HG03175 (cell line): ENCODE measurements at regions not wholly inside any gene's neighbourhood (a gene's known extent, or its start where the extent isn't known, plus 50 kb on each side); places are given as distances from the start of the nearest gene placed in this dataset.

Experiments used
- ATAC-seq: cut with Tn5 transposase; IDR thresholded peaks from one replicate; pipeline ENCODE4 v1.9.1; 2021; ENCODE audit warnings: mild to moderate bottlenecking, moderate library complexity; ENCODE audit not compliant: unreplicated experiment

DNA sequence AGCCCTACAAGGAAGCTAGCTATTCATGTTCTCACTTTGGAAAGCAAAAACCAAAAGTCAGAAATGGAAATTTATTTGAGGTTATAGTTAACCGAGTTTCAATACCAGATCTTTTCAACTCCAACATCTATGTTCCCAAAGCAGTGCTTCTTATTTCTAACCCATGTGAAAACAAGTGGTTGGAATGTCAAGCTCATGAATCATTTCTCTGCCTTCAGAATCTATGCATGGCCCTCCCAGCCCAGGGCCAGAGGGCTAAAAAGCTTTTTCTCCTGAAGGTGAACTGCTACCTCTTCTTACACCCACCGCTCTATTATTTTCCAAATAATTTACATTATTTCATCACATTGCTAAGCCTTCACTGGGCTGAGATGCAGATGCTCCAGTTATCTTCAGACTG, 158.4 kb downstream of the SP3 start:
- ATAC-seq: no peak

DNA sequence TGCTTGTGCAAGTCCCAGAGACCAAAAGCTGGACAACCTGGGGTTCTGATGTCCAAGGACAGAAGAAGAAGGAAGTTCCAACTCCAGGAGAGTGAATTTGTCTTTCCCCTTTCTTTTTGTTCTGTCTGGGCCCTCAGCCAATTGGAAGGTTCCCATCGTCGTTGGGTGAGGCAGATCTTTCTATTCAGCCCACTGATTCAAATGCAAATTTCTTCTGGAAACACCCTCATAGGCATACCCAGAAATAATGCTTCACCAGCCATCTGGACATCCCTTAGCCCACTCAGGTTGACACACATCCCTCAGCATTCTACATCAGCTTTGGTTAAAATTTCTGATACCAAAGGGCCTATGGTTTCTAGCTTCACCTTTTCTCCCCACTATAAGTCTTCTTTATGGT, 156.5 kb downstream of the SP3 start:
- no peak for ATAC-seq

DNA sequence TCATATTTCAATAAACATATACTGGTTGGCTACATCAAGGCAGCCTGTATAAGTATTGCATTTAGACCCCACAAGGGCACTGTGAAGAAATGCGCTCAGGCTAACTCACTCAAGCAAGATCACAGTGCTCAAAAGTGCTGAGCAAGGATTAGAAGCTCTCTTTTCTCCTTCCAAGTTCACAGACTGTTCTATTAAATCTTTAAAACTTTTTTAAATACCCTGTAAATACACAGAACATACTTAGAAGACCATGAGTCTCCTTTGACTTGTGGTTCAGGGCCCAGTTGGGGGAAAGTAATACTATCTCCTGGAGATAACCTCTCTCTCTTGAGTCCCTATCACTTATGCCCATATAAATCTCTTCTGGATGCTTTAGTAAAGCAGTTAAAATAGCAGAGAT, 152.9 kb downstream of the SP3 start:
- no peak for ATAC-seq

DNA sequence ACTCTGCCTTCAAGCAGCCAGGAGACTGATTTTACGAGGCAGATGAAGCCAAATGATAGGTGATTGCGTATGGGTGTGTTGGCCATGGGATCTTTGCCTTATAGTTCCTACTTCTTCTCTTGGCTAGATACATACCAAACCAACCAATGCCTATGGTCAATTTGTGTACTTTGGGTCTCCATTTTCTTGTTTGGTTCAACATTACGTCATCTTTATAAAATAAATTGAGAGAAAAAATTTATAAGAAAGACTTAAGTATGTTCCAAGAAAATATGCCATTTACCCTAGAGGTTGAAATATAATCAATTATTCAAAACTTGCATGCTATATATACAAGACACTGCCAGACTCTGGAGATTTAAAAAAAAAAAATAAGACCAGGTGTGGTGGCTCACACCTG, 150.9 kb downstream of the SP3 start:
- ATAC-seq: no peak

DNA sequence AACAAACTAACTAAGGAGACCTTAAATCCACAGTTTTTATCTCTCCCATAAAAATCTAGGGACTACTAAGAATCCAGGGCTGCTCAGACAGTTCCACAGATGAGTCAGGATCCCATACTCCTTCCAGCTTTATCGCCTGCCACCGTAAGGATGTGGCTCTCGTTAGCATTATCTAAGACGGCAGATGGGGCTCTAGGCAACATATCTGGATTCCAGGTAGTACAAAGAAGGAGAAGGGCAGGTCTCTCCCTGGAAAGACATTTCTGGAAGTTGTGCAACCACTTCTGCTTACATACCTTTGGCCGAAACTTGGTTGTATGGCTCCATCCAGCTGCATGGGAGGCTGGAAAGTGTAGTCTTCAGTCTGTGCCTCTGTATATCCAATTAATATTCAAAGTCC, 149.4 kb downstream of the SP3 start:
- ATAC-seq: no peak

DNA sequence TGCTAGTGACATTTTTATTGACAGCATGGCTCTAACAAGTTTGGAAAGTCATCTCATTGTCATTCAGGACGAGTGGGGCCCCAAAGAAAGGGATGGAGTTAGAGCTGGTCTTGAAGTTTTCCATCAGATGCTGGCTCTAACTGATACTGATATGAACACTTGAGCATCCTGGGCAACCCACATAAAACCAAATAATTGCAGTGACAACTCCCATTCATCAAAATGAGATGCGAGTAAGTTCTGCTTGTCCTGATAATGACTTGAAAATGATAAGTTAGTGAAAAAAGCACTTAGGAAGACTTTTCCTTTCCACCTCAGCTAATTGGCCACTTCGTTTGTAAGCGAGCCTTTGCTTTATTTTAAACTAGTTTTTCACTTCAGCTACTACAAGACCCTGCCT, 147.6 kb downstream of the SP3 start:
- ATAC-seq: no peak

DNA sequence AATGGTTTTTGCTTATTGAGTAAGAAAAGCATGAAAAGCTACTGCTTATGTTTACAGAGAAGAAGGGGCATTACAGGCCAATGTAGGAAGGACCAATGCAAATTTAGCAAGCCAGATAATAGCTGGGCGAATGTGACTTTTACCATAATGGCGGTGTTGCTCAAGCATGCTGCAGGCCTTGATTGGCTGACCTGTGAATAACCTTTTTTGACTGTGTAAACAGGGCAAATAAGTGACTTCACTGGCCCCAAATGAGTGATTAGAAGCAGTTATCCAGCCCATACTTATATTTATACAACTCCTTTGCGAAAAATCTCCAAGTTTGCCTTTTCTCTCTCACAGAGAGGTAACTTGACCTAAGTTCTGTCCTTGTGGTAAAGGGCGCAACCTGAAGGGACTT, 146.9 kb downstream of the SP3 start:
- no peak for ATAC-seq

DNA sequence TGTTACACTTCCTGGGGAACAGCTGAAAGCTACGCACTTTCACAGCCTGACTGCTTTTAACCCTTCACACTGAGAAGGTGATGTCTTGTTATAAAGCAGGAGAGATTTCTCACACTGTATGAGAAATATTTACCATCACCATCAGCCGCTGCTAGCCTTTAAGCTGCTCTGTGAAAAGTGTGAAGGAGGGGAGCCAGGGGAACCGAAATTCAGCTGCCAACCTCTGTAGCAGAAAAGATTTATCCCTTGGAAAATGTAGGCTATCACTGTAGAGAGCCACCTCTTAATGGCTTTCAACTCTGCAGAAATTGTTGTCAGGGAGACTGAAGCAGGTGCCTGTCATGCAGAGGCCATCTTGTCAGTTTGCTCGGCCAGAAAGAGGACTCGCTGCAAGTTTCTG, 145.3 kb downstream of the SP3 start:
- ATAC-seq: no peak

DNA sequence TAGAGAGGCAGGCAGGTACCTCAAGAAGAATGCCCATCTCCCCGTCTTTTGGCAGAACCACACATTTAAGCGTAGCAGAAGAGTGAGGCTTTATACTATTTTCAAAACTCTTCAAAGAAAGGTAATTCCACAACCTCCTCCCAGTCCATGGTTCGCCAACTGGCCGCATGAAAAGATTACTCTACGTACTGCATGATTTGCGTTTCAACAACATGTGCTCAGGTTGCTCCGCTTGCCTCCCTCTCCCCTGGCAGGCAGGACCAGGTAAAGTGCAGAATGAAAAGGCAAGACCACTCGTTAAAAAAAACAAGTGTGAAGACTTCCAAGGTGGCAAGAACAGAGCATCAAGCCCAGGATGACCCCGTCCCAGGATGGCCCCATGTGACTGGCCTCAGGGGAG, 143.7 kb downstream of the SP3 start:
- ATAC-seq: no peak

DNA sequence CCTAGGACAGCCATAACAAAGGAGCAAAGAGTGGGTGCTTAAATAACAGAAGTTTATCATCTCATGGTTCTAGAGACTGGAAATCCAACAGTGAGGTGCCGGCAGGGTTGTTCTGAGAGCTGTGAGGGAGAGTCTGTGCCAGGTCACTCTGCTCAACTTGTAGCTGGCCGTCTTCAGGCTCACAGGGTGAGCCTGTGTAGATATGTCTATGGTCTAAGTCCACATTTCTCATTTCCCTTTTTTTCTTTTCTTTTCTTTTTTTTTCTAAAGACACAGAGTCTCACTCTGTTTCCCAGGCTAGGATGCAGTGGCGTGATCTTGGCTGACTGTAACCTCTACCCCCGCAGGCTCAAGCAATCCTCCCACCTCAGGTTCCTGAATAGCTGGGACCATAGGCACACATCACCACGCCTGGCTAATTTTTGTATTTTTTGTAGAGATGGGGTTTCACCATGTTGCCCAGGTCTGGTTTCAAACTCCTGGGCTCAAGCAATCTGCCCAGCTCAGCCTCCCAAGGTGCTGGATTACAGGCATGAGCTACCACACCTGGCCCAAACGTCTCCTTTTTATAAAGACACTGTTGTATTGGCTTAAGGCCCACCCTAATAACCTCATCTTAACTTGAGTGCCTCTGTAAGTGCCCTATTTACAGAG, 142.2 kb downstream of the SP3 start:
- ATAC-seq: no peak

DNA sequence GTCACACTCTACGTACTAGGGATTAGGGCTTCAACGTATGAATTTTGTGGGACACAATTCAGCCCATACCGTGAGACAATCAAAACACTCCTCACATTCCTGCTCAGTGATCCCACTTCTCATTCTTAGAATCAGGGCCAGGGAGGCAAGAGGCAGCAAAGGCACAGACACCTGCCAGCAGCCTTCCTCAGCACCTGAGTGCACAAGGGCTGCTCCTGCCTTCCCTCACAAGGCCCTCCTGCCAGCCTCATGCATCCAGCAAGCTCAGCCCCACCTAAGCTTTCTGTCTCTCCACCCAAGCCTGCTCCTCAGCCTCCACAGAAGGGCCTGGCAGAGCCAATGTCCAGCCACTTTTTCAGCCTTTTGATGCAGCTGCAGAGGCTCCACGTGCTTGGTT, 141.6 kb downstream of the SP3 start:
- no peak for ATAC-seq

DNA sequence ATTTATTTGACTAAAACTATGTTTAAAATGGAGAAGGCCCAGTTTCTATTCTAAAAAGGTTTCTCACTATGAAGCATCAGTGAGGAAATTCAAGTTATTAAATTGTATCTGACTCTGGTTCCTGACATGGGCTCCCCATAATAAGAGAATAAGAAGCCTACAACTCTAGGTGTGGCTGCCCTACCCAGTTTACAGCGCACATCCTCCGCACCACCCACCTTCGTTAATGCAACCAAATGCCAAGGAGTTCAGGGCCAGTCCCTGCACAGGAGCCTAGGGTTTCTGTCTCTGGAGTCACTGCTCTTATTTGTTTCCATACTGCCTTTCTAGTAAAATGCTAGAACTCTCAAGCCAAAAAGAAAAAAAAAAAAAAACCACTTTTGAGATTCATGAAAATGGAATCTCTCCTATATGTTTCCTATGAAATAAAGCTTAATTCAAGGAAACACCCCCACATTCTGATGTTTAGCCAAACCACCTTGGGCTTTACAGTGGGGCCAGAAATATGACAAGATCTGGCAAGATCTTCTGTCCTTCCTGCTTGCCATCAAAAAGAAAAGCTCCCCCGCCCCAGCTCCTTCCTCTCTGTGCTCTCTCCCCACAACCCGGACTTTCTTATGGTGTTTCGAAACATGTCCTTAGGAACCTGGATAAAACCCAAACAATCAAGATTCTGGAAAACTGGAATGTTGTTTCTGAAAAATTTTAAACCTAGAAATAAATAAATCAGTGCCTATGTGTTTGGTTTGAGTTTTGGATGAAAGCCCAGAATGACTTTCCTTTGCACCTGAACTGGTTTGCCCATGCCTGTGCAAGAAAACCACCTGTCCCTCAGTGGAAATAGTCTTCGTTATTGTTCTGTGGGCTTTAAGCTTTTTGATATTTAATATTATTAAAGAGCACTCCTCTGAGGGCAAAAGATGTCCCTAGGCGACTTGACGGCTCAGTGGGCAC, 136.7 kb downstream of the SP3 start:
- ATAC-seq: no peak

DNA sequence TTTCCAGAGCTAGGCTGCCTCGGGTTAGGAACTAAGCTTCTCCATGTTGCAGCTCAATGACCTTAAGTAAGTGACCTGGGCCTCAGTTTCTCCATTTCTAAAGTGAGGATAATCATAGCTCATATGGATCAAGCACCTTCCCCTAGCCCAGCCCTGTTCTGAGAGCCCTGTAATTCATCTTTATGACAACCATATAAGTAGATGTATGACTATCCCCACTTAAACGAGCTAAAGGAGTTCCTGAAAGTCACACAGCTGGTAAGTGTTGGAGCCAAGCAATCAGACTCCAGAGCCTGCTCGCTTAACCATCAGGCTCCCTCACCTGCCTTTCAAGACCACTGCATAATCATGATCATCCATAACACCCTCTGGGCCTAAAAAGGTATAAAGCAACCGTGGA, 135.4 kb downstream of the SP3 start:
- no peak for ATAC-seq

DNA sequence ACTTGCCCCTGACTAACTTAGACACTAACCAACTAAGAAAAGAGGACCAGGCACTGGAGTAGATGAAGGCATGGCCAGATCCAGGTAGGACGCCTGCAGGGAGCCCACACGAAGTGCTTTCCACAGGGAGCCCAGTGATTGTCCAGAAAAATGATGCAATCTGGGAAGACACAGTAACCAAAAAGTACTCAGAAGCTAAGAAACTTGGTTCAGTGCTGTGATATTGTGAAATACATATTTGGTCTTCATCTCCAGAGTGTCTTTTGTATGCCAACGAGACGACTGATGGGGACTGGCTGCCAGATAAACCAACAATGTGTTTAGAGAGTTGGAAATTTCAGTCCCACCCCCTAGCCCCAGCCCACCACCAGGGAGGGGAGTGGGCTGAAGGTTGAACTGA, 135.0 kb downstream of the SP3 start:
- no peak for ATAC-seq

DNA sequence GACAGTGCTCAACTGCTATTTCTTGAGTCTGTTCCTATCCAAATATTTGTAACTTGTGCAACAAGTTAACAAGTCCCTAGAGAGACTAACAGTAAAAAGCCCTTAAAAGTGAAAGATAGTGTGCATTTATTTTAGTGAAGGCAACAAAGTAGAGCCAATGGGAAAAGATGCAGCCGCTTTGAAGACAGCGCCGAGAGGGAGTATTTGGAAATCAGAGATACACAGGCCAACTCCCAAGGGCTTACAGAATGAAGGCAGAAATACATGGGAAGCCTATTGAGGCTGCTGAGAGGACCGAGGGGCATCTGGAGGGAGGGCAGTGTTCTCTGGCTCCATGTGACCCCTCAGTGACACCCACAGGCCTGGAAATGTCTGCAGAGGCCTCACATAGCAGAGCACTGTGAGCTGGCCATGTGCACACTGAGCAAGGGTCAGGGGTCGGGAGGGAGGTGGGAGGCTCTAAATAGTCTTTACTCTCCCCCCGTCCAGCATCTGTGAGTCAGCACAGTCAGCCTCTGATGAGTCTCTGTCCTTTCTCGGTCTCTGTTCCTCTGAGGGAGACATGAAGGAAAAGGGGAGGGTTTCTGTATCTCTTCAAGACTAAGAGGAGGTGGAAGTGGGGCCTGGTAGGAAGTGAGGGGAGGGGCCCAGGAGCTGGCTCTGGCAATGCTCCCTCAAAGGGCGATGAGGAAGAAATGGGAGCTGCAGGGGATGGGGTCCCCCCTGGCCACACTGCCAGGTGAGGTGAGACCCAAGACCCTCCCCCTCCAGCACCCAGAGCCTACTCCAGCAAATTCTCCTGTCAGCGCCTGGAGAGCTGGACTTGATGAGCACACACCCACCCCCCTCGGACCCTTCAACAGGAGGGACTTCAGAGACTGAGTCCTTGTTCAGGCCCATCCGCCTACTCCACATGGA, 133.6 kb downstream of the SP3 start:
- ATAC-seq: no peak

DNA sequence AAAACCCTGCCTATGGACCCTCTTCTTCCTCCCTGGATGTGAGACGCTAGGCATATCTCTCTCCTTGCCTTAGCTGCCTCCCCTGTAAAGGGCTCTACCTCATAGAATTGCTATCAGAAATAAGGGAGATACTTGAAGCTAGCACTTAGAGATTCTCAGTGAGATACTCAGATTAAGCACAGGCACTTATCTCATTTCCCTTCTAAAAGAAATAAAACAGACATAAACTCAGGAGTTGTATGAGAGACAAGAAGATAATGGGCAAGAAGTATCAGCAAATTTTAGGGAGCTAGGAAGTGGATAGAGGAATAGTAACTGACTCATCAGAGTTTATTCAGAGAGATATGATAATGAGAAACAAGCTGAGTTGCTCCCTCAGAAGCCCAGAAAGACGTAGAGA, 131.0 kb downstream of the SP3 start:
- ATAC-seq: no peak

DNA sequence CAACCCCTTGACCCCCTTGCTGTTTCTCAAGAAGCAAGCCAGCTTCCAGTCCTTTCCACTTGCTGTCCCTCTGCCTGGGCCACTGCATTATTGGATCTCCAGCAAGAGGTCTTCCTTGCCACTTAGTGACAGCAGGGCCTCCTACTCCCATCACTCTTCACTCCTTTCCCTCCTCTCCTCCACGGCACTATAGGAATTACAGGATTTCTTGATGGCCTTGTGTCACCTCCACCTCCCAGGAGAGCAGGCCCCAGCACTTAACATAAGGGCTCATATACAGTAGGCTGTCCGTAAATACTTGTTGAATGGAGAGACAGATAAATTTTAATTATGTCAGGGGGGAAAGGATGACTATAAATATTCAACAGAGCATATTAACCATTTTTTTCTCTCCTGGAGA, 129.4 kb downstream of the SP3 start:
- no peak for ATAC-seq

DNA sequence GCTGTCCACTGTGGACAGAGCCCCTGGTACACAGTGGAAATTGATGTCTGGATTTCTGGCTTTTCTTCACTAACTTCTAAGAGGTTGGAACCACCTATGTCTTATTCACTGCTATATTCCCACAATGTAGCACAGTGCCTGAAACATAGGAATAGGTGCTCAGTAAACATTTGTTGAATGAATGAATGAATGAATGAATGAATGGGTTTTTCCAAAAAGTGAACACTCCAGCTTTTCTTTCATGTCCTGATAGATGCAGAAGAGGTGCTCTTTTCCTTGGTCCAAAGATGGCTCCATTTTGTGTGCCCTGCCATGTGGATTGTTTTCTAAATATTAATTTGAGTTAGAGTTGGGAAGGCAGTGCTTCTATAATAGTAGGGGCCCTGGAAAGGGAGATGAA, 124.1 kb downstream of the SP3 start:
- no peak for ATAC-seq

DNA sequence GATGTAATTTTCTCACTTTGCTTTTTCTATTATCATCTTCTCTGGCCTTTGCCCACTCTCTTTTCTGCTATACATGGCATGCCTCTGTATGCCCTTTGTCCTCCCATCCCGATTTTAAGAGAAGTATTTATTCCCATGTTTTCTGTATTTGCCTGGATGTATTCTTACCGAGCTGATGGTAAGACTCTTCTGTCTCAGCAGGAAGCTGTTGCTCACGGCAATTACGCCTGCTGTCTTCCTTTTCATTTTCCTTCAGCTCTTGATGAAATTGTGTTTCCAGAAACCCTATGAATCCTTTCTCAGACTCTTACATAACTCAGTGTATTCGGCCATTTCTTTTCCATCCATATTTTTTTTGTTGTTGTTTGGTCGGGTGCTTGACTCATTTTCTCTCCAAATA, 121.6 kb downstream of the SP3 start:
- ATAC-seq: no peak

DNA sequence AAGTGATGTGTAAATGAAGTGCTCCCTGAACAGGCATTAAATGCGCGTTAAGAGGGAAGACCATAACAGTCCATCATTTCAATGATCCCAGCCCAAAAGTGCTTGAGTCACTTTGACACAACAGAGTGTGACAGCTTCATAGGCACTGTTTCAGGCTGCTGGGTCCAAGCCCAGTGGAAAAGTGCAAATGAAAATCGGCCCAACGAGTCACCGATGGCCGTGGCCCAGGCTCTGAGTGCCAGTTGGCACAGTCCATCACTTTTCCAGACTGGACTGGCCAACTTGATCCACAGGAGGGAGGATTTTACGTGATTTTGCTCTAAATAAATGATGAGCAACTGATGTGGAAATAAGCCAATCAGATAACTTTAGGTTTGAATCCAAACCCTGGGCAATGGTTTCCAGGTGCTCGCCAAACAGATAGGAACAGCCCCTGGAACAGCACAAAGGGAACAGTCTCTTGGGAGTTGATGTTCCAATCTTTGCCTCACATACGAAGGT, 114.0 kb downstream of the SP3 start:
- ATAC-seq: no peak

DNA sequence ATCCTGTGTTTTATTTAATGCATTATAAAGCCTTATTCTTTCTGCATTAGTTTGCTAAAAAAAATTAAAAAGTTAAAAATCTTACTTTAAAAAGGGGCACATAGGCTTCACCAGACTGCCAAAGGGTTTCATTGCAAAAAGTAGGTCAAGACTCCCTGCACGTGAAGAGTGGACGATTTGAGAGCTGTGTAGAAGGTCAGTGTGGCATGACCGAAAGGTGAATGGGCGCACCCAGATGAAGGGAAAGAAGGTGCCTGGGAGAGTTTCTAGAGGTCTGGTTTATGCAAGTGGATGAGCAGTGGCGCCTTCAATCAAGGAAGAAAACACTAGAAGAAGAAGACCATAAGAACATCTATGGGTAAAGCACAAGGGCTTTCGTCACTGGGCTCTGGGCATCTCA, 111.0 kb downstream of the SP3 start:
- no peak for ATAC-seq
